ENCODE measurements at regions not wholly inside any gene's neighbourhood (a gene's known extent, or its start where the extent isn't known, plus 50 kb on each side); places are given as distances from the start of the nearest gene placed in this dataset.
"Not testable (repeated sequence)": the region's sequence is repeated elsewhere in the genome, so short reads cannot be mapped to it uniquely, and the experiment has no call there.

DNA sequence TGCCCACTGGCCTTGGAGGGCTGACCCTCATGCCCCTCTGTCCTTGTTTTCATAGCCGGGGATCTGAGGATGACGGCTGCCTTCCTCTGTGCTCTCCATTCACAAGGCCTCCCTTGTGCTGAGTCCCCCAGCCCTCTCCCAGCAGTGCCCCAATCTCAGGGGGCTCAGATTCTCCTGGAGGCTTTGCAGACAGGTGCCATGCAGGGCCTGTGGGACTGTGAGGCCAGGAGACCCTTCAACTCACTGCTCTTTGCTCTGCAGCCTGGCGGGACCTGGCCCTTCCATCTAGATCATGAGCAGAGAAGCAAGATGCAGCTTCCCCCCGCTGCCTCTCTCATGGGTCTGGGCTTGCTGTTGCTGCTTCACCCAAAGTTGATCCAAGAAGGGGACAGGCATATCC is 356.0 kb downstream of the BCL11B start:
- DNase-seq (ENCODE audit: low spot score) = no peak

DNA sequence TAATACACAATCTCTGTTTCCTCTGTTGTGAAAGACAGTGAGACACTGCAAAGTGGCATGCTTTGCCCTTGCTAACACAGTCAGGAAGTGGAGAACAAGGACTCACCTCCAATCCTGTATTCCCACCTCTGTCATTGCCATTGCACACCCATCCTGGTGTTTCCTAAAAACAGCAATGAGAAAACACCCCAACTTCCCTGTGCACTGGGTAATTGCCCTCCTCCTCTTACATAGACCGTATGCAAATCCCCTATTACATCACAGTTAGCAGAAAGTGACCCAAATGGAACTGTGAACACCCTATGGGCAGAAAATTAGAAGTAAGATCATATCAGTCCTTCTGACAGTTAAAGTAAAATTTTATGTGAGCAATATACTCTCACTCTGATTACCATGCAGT is 355.5 kb downstream of the BCL11B start:
- DNase-seq (ENCODE audit: low spot score) = no peak

DNA sequence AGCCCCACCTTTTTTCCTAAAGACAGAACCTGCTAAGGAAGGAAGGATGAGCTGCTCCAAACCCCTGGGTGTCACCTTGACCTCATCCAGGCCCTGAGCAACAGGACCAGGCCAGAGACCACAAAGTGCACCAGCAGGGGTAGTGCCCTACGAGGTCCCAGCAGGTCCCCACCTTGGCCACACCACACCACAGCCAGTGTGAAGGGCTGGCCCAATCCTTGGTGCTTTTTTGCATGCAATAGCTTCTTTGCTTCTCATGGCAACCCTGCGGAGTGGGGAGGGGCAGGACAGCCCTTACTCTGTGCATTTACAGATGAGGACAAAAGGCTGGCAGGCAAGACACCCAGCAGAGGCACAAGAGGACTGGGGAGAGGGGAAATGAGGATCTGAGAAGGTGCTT is 352.6 kb downstream of the BCL11B start:
- no peak for DNase-seq (ENCODE audit: low spot score)

DNA sequence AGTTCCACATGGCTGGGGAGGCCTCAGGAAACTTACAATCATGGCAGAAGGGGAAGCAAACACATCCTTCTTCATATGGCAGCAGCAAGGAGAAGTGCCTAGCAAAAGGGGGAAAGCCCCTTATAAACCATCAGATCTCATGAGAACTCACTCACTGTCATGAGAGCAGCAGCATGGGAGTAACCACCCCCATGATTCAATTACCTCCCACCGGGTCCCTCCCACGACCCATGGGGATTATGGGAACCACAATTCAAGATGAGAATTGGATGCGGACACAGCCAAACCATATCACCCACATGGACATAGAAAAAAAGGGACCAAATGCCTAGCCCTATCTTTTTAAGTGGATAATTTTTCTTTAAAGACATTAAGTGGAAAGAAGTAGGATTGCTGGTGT is 350.7 kb downstream of the BCL11B start:
- DNase-seq (ENCODE audit: low spot score) = not testable (repeated sequence)

DNA sequence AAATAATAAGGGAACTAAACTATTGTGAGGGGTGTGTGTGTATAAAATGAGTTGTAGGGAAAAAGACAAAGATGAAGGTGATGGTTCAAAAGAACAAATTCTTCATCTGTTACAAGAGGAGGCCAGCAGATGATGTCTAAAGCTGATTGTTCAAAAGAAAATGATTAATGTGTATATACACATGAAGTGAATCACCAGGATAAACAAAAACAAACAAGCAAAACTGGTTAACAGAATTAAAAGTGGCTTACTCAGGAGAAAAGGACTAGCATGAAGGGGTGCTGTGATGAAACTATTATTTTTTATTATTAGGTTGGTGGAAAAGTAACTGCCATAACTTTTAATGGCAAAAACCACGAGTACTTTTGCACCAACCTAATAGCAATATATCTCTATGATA is 348.4 kb downstream of the BCL11B start:
- no peak for DNase-seq (ENCODE audit: low spot score)

DNA sequence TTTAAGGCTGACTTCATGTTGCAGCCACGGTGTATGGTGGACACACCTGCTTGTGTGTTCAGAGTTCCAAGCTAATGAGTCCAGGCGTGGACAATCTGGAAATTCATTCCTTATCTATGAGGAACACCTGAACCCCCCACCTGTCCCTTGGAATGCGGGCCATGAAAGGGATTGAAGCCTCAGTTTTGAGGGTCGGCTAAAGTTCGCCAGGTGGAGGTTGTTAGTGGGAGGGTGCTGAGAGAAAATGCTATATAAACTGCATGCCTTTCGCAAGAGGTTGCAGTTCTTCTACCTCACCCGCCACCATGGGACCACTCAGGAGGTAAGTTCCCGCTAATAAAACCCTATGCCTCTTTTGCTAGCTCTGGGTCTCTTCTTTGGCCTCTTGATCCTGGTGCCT is 348.0 kb downstream of the BCL11B start:
- no peak for DNase-seq (ENCODE audit: low spot score)

DNA sequence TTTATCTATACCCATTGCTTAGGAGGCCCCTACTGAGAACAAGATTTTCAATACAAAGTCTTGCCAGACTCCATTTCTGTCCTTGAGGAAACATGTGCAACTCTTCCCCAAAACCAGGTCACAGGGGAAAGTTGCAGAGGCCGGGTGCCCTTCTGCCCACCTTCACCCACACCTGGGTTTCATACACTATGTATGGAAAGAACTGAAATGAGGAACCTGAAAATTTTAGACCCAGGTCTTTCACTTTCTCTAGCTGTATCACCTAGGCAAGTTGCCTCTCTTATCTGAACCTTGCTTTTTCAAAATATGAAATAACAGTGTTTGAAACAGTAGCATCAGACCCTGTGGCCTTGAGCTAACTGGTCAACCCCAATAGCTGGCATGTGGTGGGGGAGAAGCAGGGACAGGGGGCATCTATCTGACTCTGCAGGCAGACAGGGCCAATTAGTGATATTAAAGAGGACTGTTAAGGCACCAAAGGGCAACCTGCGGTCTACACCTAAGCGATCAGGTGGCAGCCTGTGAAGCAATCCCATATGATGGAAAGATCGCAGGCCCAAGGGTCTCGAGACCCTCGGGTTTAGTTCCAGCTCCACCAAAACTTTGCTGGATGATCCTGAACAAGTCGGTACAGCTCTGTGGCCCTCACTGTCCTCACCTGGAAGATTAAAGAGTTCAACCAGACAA is 346.5 kb downstream of the BCL11B start:
- no peak for DNase-seq (ENCODE audit: low spot score)

DNA sequence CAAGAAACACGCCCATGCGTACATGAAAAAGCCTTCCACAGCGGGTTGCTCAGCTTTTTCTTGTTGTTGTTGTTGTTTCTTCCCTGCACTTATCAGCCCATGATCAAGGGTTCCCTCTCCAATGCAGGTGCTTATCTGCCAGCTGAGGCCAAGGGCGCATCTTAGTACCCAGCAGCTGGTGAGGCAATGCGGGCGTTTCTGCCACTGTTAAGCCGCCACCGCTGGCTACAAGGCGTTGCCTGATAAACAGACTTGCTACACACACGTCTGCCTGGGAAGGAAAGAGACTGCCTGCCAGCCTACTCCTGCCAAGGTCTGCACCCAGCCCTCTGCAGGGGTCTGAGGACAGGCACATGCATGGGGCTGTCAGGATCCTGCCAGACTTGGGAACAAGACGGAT is 345.9 kb downstream of the BCL11B start:
- no peak for DNase-seq (ENCODE audit: low spot score)

DNA sequence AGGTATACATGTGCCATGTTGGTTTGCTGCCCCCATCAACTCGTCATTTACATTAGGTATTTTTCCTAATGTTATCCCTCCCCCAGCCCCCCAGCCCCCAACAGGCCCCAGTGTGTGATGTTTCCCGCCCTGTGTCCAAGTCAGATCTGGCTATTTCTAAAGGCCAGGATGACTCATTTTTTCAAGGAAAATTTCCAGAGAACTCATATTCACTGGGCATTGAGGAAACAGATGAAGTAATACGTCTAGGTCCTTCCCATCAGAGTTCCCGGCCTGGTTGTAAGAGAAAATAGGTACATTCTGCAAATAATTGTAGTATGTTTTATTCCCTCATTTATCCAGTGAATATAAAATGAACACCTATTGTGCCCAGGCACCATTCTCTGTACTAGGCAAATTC is 345.2 kb downstream of the BCL11B start:
- DNase-seq (ENCODE audit: low spot score) = no peak

DNA sequence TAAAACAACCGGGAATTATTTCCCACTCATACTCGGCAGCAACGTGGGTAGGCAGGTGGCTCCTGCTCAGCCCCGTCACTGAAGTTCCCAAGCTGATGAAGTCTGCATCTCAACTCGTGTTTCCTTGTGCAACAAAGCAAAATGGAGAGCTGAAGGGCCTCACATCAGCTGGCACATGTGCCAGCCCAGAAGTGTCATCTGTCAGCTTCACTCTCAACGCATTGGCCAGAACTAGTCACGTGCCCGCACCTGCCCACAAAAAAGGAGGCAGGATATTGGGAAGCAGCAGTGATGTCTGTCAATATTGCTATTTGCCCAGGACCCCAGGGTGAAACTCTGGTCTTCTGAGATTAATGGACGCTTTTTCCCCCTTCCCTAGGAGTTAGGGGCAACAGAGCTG is 344.0 kb downstream of the BCL11B start:
- no peak for DNase-seq (ENCODE audit: low spot score)

DNA sequence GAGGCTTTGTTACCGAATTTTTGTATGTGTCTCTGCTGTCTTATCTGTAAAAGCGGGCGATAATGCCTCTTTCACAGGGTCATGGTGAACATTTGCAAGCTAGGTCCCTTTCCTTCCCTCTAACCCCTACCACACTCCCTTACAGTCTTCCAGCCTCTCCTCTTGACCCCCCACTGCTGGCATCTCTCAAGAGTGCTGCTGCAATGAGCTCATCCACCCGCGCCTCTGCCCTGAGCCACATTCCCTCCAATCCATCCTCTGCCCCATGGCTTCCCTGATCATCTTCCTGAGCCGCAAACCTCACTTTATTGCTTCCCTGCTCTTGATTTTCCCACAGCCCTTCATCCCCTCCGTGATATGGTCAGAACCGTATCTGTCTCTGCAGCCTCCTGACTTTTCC is 343.6 kb downstream of the BCL11B start:
- DNase-seq (ENCODE audit: low spot score) = no peak

DNA sequence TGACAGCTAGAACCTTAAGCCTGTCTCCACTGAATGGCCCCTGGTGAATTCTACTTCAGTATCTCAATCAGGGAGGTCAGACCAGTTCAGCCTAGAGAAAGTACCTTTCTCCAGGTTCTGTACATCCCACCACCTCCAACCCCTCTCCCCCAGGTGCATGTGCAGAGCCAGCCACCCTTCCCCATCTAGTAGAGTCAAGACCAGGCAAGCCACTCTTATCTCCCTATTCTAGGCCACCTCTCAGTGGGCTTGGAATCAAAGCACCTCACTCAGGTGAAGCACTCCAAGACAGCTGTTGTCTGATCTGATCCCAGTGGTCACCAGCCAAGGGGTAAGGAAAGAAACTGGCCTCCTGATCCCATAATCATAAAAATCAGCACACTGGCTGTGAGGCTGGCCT is 340.9 kb downstream of the BCL11B start:
- DNase-seq (ENCODE audit: low spot score) = no peak

DNA sequence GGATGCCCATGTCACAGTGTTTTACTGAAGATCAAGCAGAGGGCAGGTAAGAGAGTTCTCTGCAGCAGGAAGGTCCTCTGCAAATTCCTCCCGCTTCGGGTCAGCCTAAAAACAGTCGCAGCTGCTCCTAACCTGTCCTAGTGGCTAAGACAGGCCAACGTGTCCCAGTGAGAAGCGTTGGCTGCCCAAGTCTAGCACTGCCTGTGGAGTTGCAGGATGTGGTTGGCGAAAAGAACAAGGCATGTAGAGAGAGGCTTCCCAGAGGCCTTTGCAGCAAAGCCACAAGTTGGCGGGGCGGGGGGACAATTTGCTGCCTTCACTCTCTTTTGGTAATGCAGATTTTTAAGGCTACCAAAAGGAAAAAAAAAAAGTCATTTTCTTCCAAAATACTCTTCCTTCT is 340.1 kb downstream of the BCL11B start:
- no peak for DNase-seq (ENCODE audit: low spot score)

DNA sequence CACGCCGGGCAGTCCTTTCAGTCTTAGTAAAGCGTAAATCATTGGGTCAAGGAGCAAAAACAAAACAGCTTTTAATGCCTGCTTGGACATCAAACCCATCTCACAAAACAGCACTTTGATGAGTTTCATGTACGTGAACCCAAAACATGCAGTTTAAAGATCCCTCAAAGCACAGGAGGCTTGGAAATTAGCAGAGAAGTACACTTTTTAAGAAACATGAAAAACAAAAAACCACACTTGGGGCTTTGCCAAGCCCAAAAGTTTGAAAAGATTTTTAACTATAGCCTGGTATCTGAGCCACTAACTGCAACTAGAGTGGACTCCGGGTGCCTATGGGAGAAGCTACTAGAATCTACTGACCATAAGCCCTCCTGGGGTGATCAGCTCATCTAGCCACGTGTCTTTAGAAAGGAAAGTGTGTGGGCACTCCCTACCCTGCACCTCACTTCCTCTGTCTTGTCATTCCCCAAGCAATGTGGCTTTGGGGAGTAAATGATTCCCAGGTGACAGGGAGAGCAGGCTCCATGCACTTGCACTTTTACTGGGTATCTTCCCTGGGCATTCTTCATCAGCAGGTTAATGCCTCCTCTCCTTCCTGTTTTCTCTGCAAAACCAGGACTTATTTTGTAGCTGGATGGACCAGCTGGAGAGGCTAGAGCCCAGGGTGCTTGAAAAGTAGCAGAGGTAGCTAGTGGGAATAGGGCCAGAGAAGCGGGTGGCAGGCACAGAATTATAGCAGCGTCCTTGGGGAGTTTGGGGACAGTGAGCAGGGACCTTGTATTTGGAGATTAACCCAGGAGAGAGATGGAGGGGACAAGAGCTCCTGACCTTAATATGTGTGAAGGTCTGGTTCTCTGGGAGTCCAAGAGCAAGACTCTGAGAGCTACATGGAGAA is 339.3 kb downstream of the BCL11B start:
- no peak for DNase-seq (ENCODE audit: low spot score)

DNA sequence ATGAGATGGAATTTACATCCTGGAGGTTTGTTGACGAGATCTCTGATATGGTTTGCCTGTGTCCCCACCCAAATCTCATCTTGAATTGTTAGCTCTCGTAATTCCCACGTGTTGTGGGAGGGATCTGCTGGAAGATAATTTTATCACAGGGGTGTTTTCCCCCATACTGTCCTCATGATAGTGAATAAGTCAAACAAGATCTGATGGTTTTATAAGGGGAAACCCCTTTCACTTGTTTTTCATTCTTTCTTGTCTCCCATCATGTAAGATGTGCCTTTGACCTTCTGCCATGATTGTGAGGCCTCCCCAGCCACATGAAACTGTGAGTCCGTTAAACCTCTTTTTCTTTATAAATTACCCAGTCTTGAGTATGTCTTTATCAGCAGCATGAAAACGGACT is 337.4 kb downstream of the BCL11B start:
- DNase-seq (ENCODE audit: low spot score) = not testable (repeated sequence)

DNA sequence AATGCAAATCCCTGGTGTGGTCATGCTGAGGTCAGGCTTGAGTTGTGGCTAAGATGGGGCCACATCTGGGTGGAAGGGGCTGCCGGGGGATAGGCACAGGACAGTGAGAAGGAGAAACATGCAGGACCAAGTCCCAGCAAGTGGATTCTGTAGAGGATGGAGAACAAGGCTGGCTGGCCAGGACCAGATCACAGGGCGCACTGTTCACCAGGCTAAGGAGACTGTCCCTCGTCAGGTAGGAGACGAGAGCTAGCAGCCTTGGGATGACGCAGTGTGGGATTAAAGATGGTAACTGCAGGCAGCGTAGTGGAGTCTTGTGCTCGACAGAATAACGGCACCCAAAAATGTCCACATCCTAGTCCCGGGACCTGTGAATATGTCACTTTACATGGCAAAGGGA is 336.1 kb downstream of the BCL11B start:
- DNase-seq (ENCODE audit: low spot score) = no peak

DNA sequence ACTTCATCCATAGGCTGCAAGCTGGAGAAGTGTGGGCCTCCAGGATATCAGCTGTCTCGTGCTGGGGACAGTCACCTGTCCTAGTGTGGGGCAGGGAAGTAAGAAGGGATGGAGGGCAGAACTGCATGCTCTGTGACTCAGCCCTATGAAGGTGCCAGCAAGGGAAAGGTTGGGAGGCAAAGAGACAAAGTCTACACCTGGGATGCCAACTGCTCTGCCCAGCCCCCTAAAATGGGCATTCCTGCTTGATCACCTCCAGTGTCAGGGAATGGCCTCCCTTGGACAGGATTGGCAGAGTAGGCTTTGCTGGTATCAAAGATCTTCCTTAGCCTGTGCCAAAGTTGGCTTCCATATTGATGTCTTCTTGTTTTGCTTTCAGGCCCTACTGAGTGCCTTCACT is 335.0 kb downstream of the BCL11B start:
- no peak for DNase-seq (ENCODE audit: low spot score)

DNA sequence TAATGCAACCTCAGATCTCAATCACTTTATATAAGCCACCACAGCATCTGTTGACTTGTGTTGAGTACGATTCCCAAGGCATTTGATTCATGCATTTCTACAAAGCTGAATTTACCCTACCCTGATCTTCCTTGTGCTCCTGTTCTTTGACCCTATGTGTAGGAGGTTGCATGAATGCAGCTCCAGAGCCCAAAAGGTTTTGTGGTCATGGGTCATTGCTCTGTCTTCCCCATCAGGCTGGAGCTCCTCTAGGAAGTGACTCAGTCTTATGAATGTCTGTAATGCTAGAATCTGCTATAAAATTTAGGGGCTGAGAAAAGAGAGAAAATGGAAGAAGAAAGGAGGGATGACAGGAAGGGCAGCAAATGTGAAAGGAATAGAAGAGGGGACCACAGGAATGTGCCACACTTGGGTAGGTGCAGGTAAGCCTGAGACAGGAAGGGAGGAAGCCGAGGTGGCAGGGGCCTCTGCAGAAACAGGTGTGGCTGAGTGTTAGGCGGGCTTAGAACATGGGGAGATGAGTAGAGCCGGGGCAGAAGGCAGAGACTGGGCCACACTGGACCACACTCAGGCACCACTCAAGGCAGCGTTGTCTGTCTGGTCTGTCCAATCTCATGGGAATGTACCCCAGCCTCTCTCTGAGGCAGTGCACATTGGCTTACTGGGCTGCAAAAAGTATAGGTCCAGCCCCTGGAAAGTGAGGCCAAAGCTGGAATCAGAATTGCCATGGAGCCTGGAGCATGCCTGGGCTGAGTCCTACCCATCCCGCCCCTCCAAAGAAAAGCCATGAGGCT is 334.1 kb downstream of the BCL11B start:
- DNase-seq (ENCODE audit: low spot score) = no peak

DNA sequence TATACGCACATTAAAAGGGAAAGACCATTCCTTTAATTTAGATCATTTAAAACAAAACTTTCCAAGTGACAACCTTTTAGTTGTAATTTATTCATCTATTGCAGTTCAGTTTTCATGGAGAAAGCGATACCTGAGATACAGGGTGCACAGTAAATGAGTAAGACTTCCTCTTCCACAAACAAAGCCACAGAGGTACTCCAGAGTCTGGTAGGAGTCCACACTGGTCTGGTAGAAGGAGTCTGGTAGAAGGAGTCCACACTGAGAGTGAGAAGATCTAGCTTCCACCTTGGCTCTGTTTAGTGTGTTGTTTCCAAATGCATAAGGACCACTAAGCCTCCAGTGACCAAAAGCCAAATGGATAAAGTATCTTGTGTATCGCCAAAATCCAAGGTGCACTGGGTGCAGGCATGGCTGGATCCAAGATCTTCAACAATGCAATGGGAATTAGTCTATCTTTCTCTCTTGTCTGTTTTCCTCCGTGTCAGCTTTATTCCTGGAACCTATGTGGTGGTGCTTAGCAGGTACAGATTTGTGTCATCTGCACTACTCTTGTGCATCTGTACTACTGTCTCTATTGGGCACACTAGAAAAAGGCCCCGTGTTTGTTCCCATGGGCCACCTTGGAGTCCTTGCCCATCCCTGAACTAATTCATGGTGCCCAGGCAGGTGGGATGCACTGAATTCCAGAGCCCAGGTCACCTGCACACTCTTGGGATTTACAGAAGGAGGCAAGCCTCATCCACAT is 331.1 kb downstream of the BCL11B start:
- DNase-seq (ENCODE audit: low spot score) = no peak

DNA sequence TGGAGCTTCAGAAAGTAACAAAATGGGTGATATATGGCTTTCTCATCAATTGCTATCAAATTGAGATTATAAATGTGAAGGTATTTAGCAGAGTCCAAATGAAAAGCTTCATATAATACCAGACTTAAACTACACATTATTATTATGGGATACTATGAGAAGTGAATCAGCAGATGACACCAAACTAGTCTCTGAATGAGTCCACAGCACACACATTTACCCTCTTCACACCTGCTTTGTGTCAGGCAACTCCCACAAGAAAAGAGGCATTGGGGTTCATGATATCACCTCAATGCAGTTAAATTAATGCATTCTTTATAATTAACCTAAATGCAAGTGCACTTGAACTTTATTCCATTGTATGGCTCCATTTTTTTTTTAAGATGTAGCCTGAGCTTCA is 330.5 kb downstream of the BCL11B start:
- no peak for DNase-seq (ENCODE audit: low spot score)

DNA sequence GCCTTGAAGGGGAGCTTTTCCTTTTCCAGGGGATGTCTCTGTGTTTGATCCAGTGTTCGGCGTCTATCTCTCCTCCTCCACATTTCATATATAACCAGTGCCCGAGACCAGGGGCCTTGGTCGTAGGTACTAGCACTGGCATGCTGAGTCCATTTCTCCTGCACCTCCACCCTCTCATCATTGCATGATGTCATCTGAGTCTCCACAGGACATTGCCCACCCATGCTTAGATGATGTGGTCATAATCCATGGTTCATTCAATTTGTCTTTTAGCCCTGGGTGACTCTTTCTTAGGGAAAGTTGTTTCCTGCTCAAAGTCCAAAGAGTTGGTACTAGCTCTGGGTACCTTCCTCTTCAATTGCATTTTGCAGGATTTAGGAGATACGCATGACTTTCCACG is 328.1 kb downstream of the BCL11B start:
- DNase-seq (ENCODE audit: low spot score) = no peak

DNA sequence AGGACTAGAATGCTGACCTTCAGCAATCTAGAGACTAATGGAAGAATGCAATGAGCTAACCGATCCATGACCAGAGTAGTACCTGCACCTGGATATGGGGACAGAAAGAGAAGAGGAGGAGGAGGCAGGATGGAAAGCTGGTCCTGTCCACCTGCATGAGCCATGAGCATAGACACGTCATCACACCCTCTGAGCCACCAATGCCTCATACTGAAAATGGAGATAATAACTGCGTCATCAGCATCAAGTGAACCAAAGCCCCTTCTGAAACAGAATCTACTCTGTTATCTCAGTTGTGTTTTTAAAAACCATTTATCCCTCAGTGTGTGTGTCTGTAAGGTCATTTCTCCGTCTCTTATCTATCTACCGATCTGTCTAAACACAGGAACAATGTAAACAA is 327.0 kb downstream of the BCL11B start:
- no peak for DNase-seq (ENCODE audit: low spot score)
